ENCODE measurements at regions not wholly inside any gene's neighbourhood (a gene's known extent, or its start where the extent isn't known, plus 50 kb on each side); places are given as distances from the start of the nearest gene placed in this dataset.

- TF ChIP-seq POLR2AphosphoS5 (IDR thresholded peaks at IDR 0.05) (no peak), EP300 (IDR thresholded peaks at IDR 0.05; ENCODE audit: low read depth) (no peak), CTCF (IDR thresholded peaks at IDR 0.05) (no peak)
Measured at GRCh38 chr5:165370233-165370632, 1864.8 kb downstream of the MAT2B start.

All from transverse colon (tissue), 4 donors.